Fibroblast of gingiva (primary cell): ENCODE measurements at regions not wholly inside any gene's neighbourhood (a gene's known extent, or its start where the extent isn't known, plus 50 kb on each side); places are given as distances from the start of the nearest gene placed in this dataset.
A peak's percentile ranks its signal among the peaks of the same experiment; 100 is the strongest.

Source experiments
- DNase-seq: peaks from one replicate; pipeline ENCODE4 v3.0.0-alpha.2; 2011; ENCODE audit warnings: low read depth

DNA sequence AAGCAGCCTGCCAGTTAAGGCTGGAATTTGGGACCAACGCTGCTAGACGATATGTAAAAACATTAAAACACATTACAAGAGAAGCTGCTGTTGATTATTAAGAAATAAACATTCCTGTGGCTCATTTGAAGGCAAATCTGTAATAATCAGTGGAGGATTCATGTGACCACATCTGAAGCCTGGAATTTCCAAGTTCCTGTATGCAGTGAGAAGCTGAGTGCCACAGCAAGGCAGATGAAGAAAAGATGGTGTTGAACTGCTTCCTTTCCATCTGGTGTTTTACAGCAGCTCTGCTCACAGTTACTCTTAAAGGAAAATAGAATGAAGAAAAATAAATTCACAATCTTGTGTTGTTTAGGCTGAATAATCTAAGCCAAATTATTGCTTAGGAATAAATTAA, 139.3 kb upstream of the ROBO2 start:
- peak; percentile 17 for DNase-seq

- no peak for DNase-seq
Measured at GRCh38 chr3:76908156-76908555, 131.7 kb upstream of the ROBO2 start.

- DNase-seq = no peak
Measured at GRCh38 chr3:76912841-76913383, 127.0 kb upstream of the ROBO2 start.

- no peak for DNase-seq
Measured at GRCh38 chr3:76917436-76917835, 122.5 kb upstream of the ROBO2 start.

DNA sequence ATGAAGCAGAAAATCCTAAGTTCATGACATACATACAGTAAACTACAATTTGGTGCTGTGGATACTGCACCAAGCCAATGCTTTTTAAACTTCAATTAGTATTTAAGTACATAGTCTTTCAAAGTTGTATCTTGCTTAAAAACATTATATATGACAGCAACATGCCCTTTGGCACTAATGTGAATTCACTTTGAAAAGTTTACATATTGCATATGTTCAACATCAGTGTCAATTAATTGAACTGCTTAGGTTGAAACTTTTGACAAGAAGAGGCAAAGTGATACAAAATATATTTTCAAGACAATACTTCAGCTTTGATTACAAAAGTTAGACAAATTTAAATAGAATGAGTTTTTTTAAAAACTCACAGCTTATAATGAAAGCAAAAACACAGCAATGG, 119.4 kb upstream of the ROBO2 start:
- DNase-seq = no peak

DNA sequence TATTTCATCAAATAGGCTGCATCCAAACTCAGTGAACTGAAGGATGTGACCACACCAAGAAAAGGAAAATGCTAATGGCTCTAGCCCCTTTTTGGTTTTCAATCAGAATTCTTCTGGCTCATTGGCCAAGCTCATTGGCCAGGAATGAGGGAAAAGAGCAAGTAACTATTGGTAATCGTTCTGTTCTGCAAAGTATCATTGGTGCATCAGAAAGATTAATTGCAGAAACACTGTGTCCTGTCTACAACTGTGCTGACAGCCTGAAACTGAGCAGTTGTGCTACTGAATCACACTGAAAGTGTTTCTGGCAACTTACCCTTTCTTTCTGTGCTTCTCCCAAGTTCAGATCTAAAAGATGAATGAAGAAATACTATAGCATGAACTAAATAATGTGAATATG, 116.4 kb upstream of the ROBO2 start:
- no peak for DNase-seq

DNA sequence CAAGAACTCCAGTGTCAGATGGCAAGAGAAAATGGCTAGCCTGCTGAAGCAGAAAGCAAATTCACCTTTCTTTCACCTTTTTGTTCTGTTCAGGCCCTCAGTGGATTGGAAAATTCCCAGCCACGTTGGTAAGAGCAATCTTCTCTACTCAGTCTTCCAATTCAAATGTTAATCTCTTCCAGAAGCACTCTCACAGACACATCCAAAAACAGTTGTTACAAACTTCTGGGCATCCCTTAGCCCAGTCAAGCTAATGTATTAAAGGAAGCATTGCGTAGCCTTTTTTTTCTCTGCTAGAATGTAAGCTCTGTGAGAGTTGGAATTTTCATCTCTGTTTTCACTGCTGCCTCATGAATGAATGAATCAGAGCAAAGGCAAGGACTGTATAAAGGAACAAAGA, 109.2 kb upstream of the ROBO2 start:
- DNase-seq = no peak

DNA sequence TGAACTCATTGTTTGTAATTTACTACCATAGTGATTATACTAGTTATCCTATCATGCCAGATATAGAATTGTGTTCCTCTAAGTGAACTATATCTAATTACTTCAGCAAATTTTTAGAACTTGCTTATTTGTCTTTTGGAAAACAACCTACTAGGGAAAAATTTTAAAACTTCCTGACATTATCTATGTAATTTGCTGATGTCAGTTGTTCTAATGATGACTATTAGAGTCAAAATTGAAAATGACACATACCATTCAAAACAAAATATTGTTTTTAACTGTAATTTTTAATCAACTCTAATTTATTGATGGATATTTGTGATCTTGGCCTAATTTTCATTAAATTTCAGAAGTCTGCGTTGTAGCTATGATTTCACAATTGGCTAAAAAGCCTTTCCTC, 106.7 kb upstream of the ROBO2 start:
- no peak for DNase-seq

- peak; percentile 18 for DNase-seq
Measured at GRCh38 chr3:76938962-76939361, 100.9 kb upstream of the ROBO2 start.

DNA sequence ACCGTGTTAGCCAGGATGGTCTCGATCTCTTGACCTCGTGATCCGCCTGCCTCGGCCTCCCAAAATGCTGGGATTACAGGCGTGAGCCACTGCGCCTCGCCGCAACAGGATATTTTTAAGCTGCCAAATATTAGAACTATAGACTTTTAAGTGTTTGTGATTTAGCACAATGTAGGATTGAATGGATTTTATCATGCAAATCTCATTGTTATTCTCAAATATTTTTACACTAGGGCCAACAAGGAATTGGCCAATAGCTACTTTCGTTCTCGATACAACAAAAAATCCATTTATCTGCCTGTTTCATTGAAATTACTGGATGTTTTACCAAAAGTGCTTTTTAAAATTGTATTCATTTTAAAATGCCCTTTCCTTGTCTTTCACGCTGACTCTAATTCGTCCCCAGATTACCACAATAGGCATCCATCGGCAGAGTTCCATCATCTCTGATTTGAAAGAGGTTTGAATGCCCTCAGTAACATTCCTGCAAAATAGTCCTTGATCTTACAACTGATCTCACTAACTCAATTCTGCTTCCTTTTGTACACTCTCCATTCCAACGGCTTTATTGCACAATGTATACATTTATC, 99.6 kb upstream of the ROBO2 start:
- no peak for DNase-seq

DNA sequence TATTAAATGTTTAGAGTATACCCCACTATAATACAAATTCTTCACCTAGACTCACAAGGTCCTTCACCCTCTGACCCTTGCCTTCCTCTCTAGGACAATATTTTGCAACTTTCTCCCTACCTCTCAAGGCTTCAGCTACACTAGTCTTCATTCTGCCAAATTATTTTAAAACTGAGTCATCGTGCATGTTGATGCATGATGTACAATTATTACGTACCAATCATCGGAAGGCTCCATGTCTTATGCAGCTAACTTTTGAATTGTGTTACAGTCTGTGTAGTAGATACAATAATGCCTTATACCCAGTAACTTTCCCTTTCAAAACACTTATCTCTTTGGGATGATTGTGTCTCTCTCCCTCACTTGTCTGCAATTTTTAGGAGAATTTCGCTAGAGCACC, 98.5 kb upstream of the ROBO2 start:
- no peak for DNase-seq

GRCh38 chr3:76942101-76942500, 97.8 kb upstream of the ROBO2 start:
- no peak for DNase-seq

GRCh38 chr3:76943058-76943457, 96.8 kb upstream of the ROBO2 start:
- no peak for DNase-seq

DNA sequence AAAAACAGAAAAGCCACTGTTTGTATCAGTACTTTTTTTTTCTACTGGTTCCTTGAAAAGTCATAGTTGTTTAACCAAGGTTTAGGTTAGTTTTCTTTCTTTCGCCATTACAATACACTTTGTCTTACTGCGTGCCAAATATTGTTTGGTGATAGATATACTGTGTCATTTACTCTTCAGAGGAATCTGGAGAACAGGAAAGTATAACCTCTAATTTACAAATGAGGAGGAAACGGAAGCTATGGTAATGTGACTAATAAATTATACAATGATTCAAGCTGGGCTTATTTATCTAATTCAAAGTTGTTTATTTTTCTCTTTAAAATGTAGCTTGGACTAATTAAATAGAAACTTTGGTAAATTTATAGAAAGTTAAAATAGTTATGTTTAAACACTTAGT, 96.2 kb upstream of the ROBO2 start:
- DNase-seq = no peak

DNA sequence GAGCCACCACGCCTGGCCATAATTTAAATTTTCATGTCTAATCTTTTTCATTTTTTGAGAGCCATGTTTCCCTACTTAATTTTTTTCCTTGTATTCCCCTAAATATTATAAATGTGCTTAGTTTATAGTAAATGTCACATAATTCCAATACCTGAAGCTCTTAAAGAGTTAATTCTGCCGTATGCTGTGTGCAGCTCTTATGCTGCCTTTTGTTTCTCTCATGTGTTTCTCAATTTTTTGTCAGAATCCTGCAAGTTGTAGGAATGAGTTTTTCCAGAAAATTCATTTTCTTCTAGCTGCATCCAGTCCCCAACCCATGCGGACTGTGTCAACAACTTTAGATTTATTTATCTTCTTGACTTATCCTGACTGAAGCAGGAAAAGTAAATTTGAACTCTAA, 90.9 kb upstream of the ROBO2 start:
- no peak for DNase-seq

DNA sequence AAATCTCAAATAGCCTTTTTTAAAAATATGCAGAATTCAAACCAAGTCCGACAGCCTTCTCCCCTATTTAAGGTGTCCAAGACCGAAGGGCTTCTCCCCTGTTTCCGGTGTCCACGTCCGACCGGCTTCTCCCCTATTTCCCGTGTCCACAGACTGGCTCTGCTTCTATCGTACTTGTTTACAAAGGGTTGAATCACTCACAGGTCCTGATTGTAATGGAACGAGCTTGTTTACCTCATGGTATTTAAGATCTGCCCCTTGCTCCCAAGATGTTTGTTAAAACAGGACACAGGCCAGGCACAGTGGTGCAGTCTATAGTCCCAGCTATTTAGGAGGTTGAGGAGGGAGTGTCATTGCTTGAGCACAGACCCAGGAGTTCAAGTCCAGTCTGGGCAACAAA, 90.4 kb upstream of the ROBO2 start:
- no peak for DNase-seq

- no peak for DNase-seq
Measured at GRCh38 chr3:76950590-76950989, 89.3 kb upstream of the ROBO2 start.

DNA sequence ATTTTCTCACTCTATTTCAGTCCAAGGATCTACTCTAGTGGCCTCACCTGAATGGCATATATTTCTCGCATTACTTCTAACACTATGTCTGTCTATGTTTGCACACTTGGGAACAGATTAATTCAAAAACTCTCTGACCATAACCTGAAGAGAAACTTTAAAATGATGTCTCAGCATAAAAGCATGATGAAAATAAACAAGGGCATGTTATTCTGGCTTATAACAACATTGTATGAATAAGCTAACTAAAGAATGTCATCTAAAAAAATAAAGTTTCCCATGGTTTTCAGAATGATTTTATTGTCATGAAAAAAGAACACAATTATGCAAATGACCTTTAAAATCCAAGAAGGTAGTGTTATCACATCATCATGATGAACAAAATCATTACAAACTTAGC, 85.5 kb upstream of the ROBO2 start:
- no peak for DNase-seq

DNA sequence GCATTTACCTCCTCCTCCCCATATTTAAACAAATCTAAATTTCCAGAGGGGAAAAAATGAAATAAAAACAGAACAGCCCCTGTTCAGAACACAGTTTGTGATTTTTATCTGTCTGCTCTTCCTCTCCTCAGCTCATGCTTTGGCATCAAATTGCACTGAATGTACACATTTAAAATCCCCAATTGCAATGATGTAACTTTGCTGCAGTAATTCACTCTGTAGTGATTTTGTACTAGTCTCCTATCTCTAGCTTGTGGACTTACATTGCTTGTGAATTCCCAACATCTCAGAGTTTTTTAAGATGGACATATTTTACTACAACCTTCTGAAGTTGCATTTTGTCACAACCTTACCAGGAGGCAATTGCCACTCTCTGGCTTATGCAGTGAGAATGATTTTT, 81.6 kb upstream of the ROBO2 start:
- no peak for DNase-seq

- no peak for DNase-seq
Measured at GRCh38 chr3:76958861-76959260, 81.0 kb upstream of the ROBO2 start.

- DNase-seq = no peak
Measured at GRCh38 chr3:76961284-76961683, 78.6 kb upstream of the ROBO2 start.

DNA sequence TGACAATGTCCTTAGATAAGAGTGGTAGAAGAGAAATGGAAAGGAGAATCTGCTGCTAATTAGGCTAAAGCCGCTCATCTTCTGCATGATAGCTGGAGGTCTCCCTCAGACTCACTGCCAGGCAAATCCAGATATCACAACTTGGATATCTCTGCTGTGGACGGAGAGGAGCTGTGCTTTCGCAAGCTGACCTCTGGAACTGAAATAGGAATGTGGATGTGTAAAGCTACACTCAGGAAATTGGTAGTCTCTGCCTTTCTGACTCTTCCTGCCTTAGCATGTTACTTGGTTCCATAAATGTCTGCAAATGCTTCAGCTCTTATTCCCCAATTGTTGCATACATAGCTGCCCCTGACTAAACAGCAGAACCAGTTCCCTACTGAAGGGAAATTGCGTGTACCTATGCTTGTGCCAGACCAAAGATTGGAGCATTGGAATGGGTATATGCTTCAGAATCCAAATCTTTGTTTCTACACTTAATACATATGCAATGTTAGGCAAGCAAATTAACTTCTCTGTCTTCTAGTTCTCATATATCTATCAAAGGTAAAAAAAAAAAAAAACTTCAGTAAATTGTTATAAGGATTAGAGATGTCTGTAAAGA, 74.7 kb upstream of the ROBO2 start:
- DNase-seq = peak; percentile 11

DNA sequence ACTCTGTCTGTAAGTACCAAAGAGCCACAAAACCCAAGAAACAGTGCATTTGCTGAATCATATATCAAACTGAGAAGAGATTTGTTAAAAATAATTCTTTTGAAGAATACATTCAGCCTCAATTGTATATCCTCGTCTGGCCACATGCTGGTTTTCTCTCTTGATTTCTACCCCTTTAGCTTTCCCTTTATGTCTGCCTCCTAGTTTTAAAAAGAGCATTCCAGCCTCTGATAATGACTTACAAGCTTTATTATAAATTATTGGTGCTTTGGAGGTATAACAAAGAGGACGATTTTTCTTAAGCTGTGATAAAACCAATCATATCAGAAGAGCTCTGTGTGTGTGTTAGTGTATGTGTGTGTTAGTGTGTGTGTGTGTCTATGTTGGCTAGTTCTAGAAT, 70.4 kb upstream of the ROBO2 start:
- DNase-seq = no peak

GRCh38 chr3:76969996-76970615, 69.8 kb upstream of the ROBO2 start:
- DNase-seq = no peak
